ENCODE measurements at regions not wholly inside any gene's neighbourhood (a gene's known extent, or its start where the extent isn't known, plus 50 kb on each side); places are given as distances from the start of the nearest gene placed in this dataset.

- Histone ChIP-seq H3K79me2 (replicated peaks; ENCODE audit: insufficient read depth, low read length) (no peaks in the 10 kb centered on the region), H3K4me2 (ENCODE audit: low read length) (no peak overlapping the region), H3K27ac (ENCODE audit: low read length) (no peak overlapping the region), H2AFZ (ENCODE audit: low read depth, low read length) (no peak overlapping the region), H4K20me1 (ENCODE audit: insufficient read depth) (no peaks in the 10 kb centered on the region), H3K9me3 (ENCODE audit: low read length) (no peaks in the 10 kb centered on the region), H3F3A (ENCODE audit: insufficient read depth, low read length, poor library complexity, severe bottlenecking) (no peaks in the 10 kb centered on the region), H3K27me3 (ENCODE audit: insufficient read depth, low read depth, low read length) (no peaks in the 10 kb centered on the region), H3K4me3 (ENCODE audit: low read length) (no peak overlapping the region), H3K36me3 (ENCODE audit: insufficient read depth, low read length) (no peaks in the 10 kb centered on the region), H3K9me2 (ENCODE audit: insufficient read depth, low read length) (no peaks in the 10 kb centered on the region), H3K9ac (ENCODE audit: low read length) (no peak overlapping the region)
- TF ChIP-seq EZH2 (IDR thresholded peaks at IDR 0.05; ENCODE audit: borderline replicate concordance, insufficient read depth, low read length, poor library complexity, severe bottlenecking): no peak
These were observed 491.6 kb downstream of the MFSD1 start for GRCh38 chr3:159293493-159293892.

DNA sequence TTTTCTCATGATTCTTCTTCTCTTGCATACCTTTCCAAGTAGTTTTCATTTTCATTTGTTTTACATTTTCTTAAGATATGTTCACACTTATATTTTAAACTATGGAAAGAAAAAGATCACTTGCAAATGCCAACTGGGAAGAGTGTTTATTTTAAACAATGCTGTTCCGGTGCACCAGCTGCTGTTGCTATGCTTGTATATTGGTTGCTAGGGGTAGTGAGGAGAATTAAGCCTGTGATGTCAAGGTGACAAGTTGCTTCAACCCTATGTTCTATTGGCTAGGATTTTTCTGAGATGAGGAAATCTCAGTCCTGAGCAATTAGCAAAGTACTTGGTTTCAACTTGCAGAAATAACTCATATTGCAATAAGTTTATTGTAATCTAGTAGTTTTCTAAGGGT is 500.1 kb downstream of the MFSD1 start:
- H3K4me3 ChIP-seq (ENCODE audit: low read length): no peak overlapping the region
- no peak overlapping the region for H3K4me2 ChIP-seq (ENCODE audit: low read length)
- no peaks in the 10 kb centered on the region for H3F3A ChIP-seq (ENCODE audit: insufficient read depth, low read length, poor library complexity, severe bottlenecking)
- H4K20me1 ChIP-seq (ENCODE audit: insufficient read depth): no peaks in the 10 kb centered on the region
- no peaks in the 10 kb centered on the region for H3K79me2 ChIP-seq (replicated peaks; ENCODE audit: insufficient read depth, low read length)
- no peak overlapping the region for H3K9ac ChIP-seq (ENCODE audit: low read length)
- H3K27ac ChIP-seq (ENCODE audit: low read length): no peak overlapping the region
- H3K9me3 ChIP-seq (ENCODE audit: low read length): no peaks in the 10 kb centered on the region
- no peaks in the 10 kb centered on the region for H3K27me3 ChIP-seq (ENCODE audit: insufficient read depth, low read depth, low read length)
- TF ChIP-seq POLR2AphosphoS5 (IDR thresholded peaks at IDR 0.05) (no peak), EP300 (conservative IDR thresholded peaks at IDR 0.05; ENCODE audit: poor library complexity, severe bottlenecking) (no peak), RAD21 (conservative IDR thresholded peaks at IDR 0.05) (no peak), EZH2 (IDR thresholded peaks at IDR 0.05; ENCODE audit: borderline replicate concordance, insufficient read depth, low read length, poor library complexity, severe bottlenecking) (no peak), TAF1 (IDR thresholded peaks at IDR 0.05; ENCODE audit: low read depth) (no peak), SMC3 (conservative IDR thresholded peaks at IDR 0.05; ENCODE audit: poor library complexity) (no peak), MXI1 (conservative IDR thresholded peaks at IDR 0.05; ENCODE audit: poor library complexity, severe bottlenecking) (no peak)
- TF ChIP-seq, protein P1, sequence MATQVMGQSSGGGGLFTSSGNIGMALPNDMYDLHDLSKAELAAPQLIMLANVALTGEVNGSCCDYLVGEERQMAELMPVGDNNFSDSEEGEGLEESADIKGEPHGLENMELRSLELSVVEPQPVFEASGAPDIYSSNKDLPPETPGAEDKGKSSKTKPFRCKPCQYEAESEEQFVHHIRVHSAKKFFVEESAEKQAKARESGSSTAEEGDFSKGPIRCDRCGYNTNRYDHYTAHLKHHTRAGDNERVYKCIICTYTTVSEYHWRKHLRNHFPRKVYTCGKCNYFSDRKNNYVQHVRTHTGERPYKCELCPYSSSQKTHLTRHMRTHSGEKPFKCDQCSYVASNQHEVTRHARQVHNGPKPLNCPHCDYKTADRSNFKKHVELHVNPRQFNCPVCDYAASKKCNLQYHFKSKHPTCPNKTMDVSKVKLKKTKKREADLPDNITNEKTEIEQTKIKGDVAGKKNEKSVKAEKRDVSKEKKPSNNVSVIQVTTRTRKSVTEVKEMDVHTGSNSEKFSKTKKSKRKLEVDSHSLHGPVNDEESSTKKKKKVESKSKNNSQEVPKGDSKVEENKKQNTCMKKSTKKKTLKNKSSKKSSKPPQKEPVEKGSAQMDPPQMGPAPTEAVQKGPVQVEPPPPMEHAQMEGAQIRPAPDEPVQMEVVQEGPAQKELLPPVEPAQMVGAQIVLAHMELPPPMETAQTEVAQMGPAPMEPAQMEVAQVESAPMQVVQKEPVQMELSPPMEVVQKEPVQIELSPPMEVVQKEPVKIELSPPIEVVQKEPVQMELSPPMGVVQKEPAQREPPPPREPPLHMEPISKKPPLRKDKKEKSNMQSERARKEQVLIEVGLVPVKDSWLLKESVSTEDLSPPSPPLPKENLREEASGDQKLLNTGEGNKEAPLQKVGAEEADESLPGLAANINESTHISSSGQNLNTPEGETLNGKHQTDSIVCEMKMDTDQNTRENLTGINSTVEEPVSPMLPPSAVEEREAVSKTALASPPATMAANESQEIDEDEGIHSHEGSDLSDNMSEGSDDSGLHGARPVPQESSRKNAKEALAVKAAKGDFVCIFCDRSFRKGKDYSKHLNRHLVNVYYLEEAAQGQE (IDR thresholded peaks at IDR 0.05; ENCODE audit: borderline replicate concordance): no peak
- TF ChIP-seq, protein P2, sequence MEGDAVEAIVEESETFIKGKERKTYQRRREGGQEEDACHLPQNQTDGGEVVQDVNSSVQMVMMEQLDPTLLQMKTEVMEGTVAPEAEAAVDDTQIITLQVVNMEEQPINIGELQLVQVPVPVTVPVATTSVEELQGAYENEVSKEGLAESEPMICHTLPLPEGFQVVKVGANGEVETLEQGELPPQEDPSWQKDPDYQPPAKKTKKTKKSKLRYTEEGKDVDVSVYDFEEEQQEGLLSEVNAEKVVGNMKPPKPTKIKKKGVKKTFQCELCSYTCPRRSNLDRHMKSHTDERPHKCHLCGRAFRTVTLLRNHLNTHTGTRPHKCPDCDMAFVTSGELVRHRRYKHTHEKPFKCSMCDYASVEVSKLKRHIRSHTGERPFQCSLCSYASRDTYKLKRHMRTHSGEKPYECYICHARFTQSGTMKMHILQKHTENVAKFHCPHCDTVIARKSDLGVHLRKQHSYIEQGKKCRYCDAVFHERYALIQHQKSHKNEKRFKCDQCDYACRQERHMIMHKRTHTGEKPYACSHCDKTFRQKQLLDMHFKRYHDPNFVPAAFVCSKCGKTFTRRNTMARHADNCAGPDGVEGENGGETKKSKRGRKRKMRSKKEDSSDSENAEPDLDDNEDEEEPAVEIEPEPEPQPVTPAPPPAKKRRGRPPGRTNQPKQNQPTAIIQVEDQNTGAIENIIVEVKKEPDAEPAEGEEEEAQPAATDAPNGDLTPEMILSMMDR (IDR thresholded peaks at IDR 0.05; ENCODE audit: poor library complexity, severe bottlenecking): no peak
- H2AFZ ChIP-seq (ENCODE audit: low read depth, low read length): no peak overlapping the region
- H3K36me3 ChIP-seq (ENCODE audit: insufficient read depth, low read length): no peaks in the 10 kb centered on the region
- no peaks in the 10 kb centered on the region for H3K9me2 ChIP-seq (ENCODE audit: insufficient read depth, low read length)

- Histone ChIP-seq H3K79me2 (replicated peaks; ENCODE audit: insufficient read depth, low read length) (no peaks in the 10 kb centered on the region), H3K4me2 (ENCODE audit: low read length) (no peak overlapping the region), H3K9ac (ENCODE audit: low read length) (no peak overlapping the region), H3K27ac (ENCODE audit: low read length) (no peak overlapping the region), H4K20me1 (ENCODE audit: insufficient read depth) (no peaks in the 10 kb centered on the region), H3K9me3 (ENCODE audit: low read length) (no peaks in the 10 kb centered on the region), H3K36me3 (ENCODE audit: insufficient read depth, low read length) (no peaks in the 10 kb centered on the region), H2AFZ (ENCODE audit: low read depth, low read length) (no peak overlapping the region), H3K27me3 (ENCODE audit: insufficient read depth, low read depth, low read length) (no peaks in the 10 kb centered on the region), H3F3A (ENCODE audit: insufficient read depth, low read length, poor library complexity, severe bottlenecking) (no peaks in the 10 kb centered on the region), H3K9me2 (ENCODE audit: insufficient read depth, low read length) (no peaks in the 10 kb centered on the region), H3K4me3 (ENCODE audit: low read length) (no peak overlapping the region)
- TF ChIP-seq, protein P1 (IDR thresholded peaks at IDR 0.05; ENCODE audit: borderline replicate concordance): no peak
- TF ChIP-seq EZH2 (IDR thresholded peaks at IDR 0.05; ENCODE audit: borderline replicate concordance, insufficient read depth, low read length, poor library complexity, severe bottlenecking): no peak
- TF ChIP-seq RAD21 (conservative IDR thresholded peaks at IDR 0.05): no peak
- TF ChIP-seq POLR2AphosphoS5 (IDR thresholded peaks at IDR 0.05): no peak
- TF ChIP-seq, protein P2 (IDR thresholded peaks at IDR 0.05; ENCODE audit: poor library complexity, severe bottlenecking): no peak
- no peak for TF ChIP-seq TAF1 (IDR thresholded peaks at IDR 0.05; ENCODE audit: low read depth)
- TF ChIP-seq SMC3 (conservative IDR thresholded peaks at IDR 0.05; ENCODE audit: poor library complexity): no peak
- no peak for TF ChIP-seq EP300 (conservative IDR thresholded peaks at IDR 0.05; ENCODE audit: poor library complexity, severe bottlenecking)
These were observed 503.2 kb downstream of the MFSD1 start for GRCh38 chr3:159305017-159305416.

Measured in neural cell (in vitro differentiated cells).